Loucy (cell line): ENCODE measurements at regions not wholly inside any gene's neighbourhood (a gene's known extent, or its start where the extent isn't known, plus 50 kb on each side); places are given as distances from the start of the nearest gene placed in this dataset.

Experiments
- CTCF ChIP-seq: fragments of 200-600 bp; sonication (generic); conservative IDR thresholded peaks from 2 replicates; pipeline ENCODE4 v1.5.1; 2014; ENCODE audit warnings: mild to moderate bottlenecking, antibody characterized with exemption, low read length
- EZH2phosphoT487 ChIP-seq: fragments of 200-600 bp; IDR thresholded peaks from 2 replicates; pipeline ENCODE4 v1.6.1; 2018; ENCODE audit warnings: antibody characterized with exemption, mild to moderate bottlenecking, moderate library complexity, borderline replicate concordance

DNA sequence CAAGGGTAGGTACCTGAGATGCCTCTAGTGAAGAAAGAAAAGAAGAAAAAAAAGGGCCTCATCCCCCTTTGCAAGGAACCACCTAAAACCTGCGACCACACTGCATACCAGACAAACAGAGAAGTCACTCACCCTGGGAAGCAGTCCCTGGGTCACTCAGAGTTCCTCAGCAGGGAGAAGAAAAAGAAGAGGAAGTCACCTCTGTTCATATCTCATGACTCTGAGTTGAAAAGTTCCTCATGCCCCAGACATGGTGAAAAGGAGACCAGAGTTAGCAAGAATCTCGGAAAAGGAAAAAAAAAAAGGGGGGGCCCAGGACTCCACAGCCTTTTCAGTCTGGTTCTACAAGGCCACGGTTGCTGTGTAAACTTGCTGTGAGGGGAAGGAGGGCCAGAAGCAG, 478.4 kb upstream of the NRXN1 start:
- no peak for TF ChIP-seq CTCF
- no peak for TF ChIP-seq EZH2phosphoT487
